DMS53 treated with DMSO at 0.1 percent for 48 hours (cell line): ENCODE measurements at regions not wholly inside any gene's neighbourhood (a gene's known extent, or its start where the extent isn't known, plus 50 kb on each side); places are given as distances from the start of the nearest gene placed in this dataset.
A peak's percentile ranks its signal among the peaks of the same experiment; 100 is the strongest.

ENCODE experiments used
- DNase-seq: peaks from one replicate; lab custom pipeline; 2025; ENCODE audit not compliant: unreplicated experiment; lab: John Stamatoyannopoulos, UW

DNA sequence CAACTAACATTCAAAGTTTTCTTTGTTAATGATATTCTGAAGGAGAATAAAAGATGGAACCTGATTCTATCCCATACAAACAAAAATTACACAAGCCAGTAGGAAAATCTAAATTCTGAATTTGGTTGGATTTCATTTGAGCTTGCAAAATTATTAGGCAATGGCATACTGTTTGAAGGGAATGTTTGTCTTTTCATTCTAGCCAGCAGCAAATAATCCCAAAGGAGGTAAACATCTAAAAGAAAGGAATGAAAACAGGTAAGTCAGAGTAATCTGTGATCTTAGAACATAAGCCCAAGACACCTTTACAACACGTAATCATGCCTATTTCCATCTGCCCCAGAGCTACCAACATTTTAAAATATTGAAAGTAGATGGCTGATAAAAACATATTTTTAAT, 482.1 kb upstream of the CITED2 start:
- no peak for DNase-seq

DNA sequence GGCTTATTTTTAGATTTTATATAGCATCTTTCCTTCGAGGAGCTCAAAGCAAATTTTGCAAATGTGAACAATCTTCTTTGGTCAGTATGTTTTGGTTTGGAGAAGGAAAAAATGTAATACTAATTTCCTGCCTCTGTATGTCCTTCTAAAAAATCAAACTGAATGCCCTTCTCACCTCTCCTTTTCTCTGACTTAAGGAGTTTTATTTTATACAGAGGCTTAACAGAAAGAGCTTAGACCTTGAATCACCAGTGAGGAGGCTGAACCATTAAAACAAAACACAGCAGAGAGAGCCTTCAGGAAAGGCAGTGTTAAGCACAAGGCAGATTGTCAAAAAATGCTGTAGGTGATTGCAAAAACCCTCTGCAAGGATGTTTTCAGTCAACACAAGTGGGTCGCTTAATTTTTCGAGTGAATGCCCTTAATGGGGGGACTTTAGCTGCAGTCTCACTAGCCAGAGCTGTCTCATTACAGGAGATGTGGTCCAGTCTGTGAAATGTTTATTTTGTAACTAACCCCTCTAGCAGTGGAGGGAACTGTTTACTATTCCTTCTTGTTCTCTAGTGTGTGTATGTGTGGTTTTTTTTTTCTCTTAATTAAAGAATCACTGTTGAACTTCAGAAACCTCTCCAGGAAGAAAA, 481.3 kb upstream of the CITED2 start:
- peak; percentile 40 for DNase-seq

DNA sequence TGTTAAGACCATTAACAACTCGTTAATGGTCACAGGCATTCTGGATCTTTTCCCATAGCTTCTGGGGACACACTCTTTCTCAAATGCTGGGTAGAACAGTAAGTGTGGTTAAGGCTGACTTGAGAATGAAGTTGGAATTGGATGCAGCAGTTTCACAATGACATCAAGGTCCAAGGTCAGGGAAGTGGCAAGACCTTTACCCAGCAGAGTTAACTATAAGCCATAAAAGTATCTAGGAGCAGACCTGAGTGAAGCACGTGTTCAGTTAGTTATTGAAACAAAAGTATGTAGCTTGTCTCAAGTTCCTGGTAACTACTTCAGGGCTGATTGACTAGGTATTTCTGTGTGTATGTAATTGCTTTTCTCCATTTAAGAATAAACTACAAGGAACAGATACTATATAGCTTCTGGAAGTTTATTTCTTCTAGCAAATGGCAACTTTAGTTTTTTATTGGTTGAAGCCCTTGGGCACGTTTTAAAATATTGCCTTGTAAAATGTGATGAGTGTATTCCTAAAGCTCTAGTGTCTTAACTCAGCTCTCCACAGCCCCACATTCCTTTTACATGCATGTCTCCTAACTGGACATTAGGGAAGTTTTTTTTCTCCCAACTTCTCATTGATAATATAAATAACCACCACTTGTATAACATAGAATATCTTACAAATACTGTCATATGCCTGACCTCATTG, 479.0 kb upstream of the CITED2 start:
- DNase-seq, result no peak

DNA sequence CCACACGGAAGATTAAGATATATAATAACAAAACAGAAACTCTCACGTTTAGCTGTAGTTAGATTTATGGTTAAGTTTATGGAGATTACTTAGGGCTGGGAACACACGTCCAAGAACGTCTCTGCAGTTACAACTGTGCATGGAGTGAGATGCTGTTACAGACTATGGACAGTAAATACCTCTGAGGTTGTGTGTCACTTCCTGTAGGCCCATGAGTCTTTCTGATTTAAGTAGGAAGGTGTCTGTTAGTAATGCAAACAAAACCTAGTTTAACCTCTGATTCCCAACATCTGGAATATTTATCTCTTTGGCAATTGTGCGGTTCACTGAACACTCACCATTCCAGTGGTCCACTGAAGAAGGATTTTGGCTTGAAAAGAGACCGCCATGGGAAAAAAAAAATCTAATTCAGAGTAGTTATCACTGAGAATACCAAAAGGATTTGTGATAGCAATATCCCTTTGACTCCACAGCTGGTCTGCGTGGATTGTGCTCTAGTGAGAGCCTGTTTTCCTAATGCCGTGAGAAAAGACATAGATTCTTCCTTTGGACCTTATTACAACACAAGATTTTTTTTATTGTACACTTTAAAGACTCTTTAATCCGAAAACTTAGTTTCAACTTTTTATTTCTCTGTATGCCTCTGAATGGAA, 478.2 kb upstream of the CITED2 start:
- no peak for DNase-seq

DNA sequence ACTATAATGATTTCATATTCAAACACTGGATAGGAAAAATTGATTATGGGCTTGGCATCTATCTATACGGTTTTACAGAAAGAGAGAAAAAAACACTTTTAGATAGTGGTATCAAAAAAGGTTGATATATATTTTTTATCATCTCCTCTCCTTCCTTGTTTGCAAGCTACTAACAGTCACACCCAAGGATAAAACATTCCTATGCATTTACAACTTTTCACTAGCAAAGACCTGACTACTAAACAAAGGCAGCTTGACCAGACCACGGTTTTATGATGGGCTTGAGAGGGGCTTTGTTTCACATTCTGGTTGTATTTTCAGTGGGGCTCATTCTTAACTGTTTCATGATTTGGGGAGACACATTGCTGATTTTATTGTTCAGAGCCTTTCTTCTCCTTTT, 477.6 kb upstream of the CITED2 start:
- no peak for DNase-seq

DNA sequence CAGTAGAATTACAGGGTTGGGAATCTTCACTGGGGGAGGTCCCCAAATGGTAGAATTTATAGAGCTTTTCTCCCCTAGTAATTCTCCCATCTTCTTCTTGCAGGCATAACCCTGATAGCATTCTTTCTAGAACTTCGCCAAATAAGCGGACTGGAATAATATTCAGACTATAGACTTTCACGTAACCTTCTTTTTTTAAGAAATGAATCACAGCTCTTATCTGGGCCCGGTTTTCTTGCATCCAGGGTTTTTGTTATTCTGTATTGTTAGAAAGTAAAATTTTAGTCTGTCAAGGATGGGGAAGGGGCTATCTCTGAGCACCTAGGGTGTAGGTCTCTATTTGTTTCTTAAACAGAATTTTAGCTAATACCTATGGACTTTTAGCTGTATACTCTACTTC, 476.8 kb upstream of the CITED2 start:
- DNase-seq, result no peak

DNA sequence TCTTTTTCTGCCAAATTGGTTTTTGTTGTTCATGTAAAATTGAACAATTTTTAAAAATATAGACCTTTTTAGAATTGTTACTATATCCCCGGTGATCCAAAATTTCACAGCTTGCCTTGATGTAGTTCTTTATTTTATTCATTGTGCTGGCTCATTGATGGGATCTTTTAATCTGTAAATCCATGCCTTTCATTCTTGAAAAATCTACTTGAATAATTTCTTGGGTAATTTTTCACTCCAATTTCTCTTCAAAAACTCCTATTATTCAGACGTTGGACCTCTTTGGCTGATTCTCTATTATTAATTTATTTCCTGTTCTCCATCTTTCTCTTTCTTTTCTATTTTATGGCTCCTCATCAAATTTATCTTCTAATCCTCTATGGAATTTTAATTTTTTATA, 476.1 kb upstream of the CITED2 start:
- no peak for DNase-seq

DNA sequence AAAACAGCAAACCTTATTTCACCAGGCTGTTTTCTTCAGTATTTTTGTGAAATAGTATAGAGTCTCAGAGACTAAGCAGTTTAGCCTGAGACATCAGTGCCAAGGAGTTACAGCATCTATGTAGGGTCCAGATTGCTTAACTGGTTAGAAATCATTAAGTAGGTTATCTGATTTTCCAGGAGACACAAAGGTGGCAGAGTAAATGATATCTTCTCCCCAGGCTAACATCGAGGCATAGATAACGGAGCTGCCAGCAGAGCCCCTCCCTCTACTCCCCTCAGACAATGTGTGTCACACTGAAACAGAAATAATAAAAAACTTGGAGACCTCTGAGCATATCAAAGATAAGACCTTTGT, 473.0 kb upstream of the CITED2 start:
- no peak for DNase-seq

DNA sequence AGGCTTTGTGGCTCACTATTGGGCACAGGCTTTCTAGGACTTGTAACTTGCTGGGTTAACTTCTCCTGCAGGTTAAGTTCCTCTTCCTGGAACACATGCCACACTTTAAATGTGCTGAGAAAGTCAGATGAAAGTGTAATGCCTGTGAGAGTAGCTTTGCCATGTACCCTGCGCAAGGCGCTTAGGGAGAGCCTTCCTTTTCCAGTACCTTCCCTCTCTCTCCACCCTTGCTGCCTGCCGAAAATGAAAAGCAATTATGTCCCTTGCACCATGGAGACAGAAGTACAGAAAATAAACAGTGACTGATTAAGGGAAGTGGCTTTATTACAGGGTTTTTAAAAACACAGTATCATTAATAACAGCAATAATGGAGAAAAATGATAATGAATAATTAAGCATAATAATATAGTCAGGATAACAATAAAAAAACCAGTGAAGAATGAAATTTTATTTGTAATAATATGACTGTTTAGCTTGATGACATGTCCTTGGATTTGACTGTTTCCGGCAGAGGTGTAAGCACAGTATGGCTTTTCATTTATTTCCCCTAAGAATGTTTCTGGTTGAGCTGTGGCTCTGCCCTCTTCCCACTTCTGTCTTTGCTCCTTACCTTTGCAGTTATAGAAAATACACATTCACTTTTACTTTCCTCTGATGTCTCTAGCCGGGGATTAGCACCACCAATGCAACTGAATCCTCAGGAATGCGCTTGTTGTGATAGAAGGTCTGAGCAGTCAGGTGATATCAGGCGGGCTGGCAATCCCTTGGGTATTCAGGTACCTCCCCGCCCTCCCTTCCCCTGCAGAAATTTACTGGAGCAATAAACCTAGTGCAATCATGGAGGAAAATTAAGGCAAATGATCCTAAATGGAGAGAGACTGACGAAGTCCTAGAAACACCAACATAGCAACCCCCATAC, 472.3 kb upstream of the CITED2 start:
- DNase-seq, result no peak

DNA sequence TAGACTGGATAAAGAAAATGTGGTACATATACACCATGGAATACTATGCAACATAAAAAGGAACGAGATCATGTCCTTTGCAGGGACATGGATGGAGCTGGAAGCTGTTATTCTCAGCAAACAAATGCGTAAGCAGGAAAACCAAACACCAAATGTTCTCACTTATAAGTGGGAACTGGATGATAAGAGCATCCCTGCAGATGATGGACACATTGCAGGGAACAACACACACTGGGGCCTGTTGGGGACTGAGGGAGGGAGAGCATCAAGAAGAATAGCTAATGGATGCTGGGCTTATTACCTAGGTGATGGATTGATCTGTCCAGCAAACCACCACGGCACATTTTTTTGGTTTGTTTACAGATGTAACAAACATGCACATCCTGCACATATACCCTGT, 470.5 kb upstream of the CITED2 start:
- no peak for DNase-seq

DNA sequence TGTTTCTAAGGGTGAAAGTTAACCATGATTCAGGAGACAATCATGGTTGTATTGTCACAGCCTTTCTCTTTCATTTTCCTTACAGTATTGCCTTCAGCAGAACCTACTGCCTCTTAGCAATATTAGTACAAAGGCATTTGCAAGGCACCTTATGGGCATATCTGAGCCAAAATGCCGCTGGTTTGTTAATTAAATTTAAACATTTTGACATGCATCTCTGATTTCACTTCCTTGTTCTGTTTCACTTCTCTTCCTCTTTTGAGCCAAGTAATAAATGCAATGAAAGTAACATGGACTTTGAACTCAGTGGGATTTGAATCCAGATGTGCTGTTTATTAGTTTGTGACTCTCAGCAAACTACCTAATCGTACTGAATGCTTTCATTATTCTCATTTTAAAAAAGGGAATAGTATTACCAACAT, 467.4 kb upstream of the CITED2 start:
- DNase-seq, result no peak

DNA sequence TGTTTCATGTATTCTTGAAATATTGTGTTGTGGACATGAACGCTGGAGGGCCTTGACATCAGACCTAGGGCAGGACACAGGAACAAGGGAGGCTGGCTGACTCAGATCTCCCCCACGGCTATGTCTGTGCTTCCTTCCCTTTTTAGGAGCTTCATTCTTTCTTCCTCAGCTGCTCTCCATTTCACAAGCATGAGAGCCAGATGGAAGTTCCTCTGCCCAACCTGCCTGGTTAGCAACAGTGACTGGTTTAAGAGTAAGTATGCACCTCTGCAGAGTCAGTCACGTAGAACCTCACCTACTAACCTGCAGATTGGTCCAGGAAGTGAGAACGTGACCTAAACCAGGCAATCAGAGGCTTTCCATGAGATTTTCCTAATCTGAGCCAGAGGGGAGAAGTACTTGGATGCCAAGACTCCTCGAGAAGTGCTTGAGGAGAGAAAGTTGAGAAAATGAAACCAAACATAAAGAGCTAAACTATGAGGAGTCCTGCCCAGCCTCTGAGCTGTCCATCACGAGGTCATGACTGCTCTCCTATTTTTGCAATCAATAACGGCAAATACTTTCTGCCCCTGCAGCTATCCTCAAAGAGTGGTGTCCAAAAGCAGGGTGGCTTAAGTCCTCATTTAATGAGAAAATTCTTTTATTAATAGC, 465.2 kb upstream of the CITED2 start:
- no peak for DNase-seq

DNA sequence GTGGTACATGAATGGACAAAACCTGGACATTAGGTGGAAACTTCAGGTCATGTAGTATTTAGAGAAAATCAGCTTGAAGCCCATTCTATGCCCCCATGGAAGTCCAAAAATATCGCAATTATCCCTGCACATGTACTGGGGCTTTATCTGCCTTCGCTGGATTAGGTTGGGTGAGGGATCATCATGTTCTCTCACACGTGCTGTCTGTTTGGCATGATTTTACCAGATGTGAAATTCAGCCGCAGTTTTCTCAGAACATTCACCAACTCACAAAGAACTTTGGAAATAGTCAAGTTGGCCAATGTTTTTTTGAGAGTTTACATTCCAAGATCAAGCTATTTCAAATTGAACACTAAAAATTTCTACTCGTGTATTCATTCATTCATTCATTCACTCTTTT, 459.8 kb upstream of the CITED2 start:
- no peak for DNase-seq

DNA sequence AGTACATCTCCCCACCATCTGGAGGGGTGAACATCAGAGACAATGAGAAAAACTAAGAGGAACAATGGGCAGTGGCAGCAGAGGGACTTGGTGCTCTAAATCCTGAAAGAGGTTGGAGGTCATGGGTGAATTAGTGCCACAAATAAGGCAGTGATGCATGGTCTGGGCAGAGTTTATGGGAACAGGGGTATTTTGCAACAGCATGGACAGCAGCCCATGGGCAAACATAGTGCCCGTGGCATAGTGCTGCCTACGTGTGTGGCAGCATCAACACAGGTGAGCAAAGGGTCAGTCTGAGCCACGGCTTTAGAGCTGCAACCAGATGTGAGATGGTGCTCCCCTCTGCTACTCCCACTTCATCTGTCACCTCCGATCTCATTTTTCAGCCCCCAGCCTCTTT, 459.1 kb upstream of the CITED2 start:
- no peak for DNase-seq

DNA sequence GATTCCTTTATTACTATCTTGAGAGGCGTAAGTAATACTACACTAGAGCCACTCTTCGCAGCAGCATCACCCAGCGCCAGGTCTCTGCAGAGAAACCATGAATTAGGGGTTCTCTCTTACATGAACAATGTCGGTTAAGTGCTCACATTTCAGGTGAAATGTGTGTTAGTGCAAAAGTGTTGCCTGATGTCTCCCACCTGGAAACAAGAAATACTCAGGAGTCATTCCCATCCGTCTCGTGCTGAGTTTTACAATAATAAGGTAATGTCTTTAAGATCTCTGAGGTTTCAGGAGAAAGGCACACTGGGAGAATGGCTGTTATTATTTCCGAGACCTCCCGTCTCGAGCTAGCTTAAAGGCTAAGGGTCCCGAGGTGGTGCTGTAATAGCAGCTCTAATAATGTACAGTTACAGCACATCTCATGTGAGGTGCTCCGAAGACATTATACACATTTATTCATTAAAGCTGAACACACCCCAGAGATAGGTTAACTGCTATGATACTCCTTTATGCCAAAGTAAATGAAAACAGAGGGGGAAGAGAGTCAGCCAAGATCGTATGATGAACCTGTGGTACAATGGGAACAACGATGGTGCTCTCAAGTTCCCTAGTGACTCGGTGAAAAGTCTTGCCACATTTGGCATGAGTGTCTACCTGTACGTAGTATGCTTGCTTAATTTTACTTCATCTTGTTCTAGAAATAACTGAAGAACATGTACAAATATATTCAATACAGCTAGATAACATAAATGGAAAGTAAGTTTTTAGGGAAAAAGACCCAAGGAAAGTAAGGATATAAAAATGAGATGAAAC, 458.3 kb upstream of the CITED2 start:
- no peak for DNase-seq

DNA sequence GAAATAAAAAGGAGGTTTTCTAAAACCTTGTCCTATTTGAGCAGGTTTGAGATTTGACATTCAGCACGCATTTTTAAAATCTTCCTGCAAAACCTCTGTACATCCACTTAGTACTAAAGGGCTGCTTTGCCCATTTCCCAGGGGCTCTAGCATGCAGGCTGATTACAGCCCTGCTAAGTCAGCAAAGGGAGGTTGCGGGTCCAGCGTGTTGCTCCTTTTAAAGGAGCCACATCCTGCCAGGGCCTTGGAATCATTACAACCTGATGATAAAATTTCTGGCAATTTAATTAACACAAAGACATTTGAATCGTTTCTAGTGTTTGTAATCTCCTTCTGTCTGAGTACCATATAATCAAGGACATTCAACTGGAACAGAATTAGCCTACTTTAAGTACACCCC, 455.1 kb upstream of the CITED2 start:
- DNase-seq, result no peak

DNA sequence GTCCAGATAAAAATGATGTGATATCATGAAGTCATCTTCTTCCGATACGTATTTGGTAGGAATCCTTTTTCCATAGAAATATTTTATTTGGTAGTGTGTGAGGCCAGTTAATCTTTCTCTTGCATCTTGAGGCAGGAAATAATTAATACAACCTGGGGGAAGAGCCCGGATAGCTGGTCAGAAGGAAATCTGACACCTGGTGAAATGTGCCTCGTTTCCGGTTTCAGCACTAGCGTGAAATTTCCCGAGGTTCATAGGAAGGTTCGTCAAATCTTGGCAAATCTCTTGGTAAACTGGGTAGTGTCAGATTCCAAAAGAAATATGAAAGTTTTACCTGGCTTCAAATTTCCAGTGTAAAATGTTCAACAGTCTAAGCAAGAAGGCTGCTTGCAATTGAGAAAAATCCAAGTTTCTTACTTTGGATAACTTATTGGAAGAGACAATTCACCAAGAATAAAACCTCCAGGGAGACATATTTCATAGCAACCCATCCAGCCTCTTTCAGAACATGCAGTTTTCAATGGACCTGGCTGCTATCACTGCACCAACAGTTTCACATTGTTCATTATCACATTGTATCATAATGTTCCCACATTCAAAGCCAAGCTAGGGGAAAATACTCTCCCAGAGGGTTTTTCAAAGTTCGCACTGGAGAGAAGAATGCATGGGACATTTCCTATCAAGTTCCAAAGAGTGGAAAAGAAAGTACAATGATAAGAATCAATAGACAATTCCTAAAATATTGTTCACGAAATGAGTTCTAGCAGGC, 454.5 kb upstream of the CITED2 start:
- DNase-seq, result no peak

DNA sequence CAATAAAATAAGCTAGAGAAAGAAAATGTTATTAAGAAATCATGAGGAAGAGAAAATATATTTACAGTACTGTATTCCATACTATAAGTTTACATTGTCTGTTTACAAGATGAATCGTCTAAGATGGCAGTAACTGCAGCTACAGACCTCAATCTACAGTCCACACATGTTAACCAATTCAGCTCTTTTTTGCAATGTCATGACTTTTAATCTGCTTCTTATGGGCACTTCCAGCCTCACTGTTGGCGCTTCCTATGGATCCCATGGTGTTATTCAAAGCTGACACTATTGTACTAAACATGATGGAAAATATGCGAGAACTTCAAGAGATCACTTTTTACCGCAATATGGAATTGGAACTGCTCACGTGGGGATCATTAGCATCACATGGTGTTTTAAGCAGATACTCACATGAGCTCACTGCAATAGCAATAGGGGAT, 451.5 kb upstream of the CITED2 start:
- DNase-seq, result no peak

DNA sequence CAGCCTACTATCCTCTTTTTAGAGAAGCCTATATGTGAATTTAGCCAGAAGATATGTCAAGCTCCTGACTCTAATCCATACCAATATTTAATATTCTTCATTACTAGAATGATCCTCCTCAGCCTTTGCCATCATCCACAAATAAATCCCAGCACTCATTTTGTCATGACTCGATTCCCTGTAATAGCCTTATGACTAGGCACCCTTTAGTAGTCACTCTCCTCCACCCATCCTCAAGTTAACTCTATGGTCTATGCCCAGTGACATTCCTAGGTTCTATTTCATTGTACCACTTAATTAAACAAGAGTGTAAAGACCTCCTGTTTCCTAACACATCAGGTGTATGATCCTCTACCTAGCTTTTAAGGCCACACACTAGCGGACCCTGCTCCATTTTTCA, 450.4 kb upstream of the CITED2 start:
- no peak for DNase-seq

DNA sequence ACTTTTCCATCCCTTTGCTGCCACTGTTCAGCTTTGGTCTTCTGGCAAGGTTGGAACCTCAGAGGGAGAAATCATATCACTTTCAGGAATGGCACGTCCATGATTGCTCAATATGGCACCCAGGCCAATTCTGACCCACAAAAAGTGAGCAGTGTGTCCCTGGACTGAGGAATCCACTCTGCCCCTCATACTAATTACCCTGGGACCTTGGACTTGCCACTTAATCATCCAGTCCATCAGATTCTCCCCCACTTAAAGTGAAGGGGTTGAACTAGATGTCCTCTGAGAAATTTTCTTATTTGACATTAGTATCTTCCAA, 449.3 kb upstream of the CITED2 start:
- DNase-seq, result no peak
